H9 (cell line): ENCODE measurements at regions not wholly inside any gene's neighbourhood (a gene's known extent, or its start where the extent isn't known, plus 50 kb on each side); places are given as distances from the start of the nearest gene placed in this dataset.

ENCODE experiments used
- DNase-seq: peaks from one replicate; pipeline ENCODE4 v3.0.0-alpha.2; 2017
- H2AFZ ChIP-seq: one replicate; pipeline ENCODE4 v1.6.1; 2013; ENCODE audit warnings: mild to moderate bottlenecking, low read length, control low read depth, moderate library complexity
- H2AK5ac ChIP-seq: 2 replicates; pipeline ENCODE4 v1.6.1; 2013; ENCODE audit warnings: low read length, control low read depth, mixed read lengths; ENCODE audit not compliant: insufficient read length
- H2BK120ac ChIP-seq: one replicate; pipeline ENCODE4 v1.6.1; 2013; ENCODE audit warnings: low read depth, mild to moderate bottlenecking, low read length, control low read depth, inconsistent platforms; ENCODE audit not compliant: poor library complexity, severe bottlenecking
- H2BK12ac ChIP-seq: 2 replicates; pipeline ENCODE4 v1.6.1; 2013; ENCODE audit warnings: low read length, control low read depth, mixed read lengths, low read depth; ENCODE audit not compliant: insufficient read length
- H2BK15ac ChIP-seq: 2 replicates; pipeline ENCODE4 v1.6.1; 2013; ENCODE audit warnings: low read depth, low read length, control low read depth
- H2BK20ac ChIP-seq: one replicate; pipeline ENCODE4 v1.6.1; 2013; ENCODE audit warnings: low read depth, mild to moderate bottlenecking, low read length, control low read depth, inconsistent platforms; ENCODE audit not compliant: poor library complexity, severe bottlenecking
- H2BK5ac ChIP-seq: 2 replicates; pipeline ENCODE4 v1.6.1; 2013; ENCODE audit warnings: low read length, control low read depth, mixed read lengths; ENCODE audit not compliant: insufficient read length
- H3K14ac ChIP-seq: 2 replicates; pipeline ENCODE4 v1.6.1; 2013; ENCODE audit warnings: low read length, control low read depth; ENCODE audit not compliant: insufficient read depth
- H3K18ac ChIP-seq: 2 replicates; pipeline ENCODE4 v1.6.1; 2013; ENCODE audit warnings: low read depth, mild to moderate bottlenecking, mixed read lengths, low read length, control low read depth; ENCODE audit not compliant: insufficient read length
- H3K23ac ChIP-seq: 2 replicates; pipeline ENCODE4 v1.6.1; 2013; ENCODE audit warnings: low read length, control low read depth, mixed read lengths, low read depth; ENCODE audit not compliant: insufficient read length
- H3K23me2 ChIP-seq: 2 replicates; pipeline ENCODE4 v1.6.1; 2013; ENCODE audit warnings: low read depth, mild to moderate bottlenecking, mixed read lengths, low read length, control low read depth; ENCODE audit not compliant: insufficient read length, poor library complexity, severe bottlenecking
- H3K27ac ChIP-seq: 2 replicates; pipeline ENCODE4 v1.5.1; 2013; ENCODE audit warnings: low read length, control low read depth, mixed read lengths, low read depth; ENCODE audit not compliant: insufficient read length
- H3K27me3 ChIP-seq: 2 replicates; pipeline ENCODE4 v1.6.1; 2013; ENCODE audit warnings: low read length, control low read depth, inconsistent platforms; ENCODE audit not compliant: insufficient read depth
- H3K4ac ChIP-seq: 2 replicates; pipeline ENCODE4 v1.6.1; 2013; ENCODE audit warnings: low read depth, mild to moderate bottlenecking, control low read depth, inconsistent platforms, low read length, moderate library complexity
- H3K4me1 ChIP-seq: 2 replicates; pipeline ENCODE4 v1.6.1; 2013; ENCODE audit warnings: low read length, control low read depth, inconsistent platforms; ENCODE audit not compliant: insufficient read depth
- H3K4me2 ChIP-seq: 2 replicates; pipeline ENCODE4 v1.6.1; 2013; ENCODE audit warnings: low read length, control low read depth, mixed read lengths; ENCODE audit not compliant: insufficient read length, insufficient read depth
- H3K56ac ChIP-seq: 2 replicates; pipeline ENCODE4 v1.6.1; 2013; ENCODE audit warnings: low read depth, mild to moderate bottlenecking, mixed read lengths, low read length, control low read depth; ENCODE audit not compliant: insufficient read length
- H3K79me1 ChIP-seq: 2 replicates; pipeline ENCODE4 v1.6.1; 2013; ENCODE audit warnings: low read depth, mild to moderate bottlenecking, moderate library complexity, low read length, control low read depth, inconsistent platforms; ENCODE audit not compliant: insufficient read depth, poor library complexity, severe bottlenecking
- H3K79me2 ChIP-seq: 2 replicates; pipeline ENCODE4 v1.6.1; 2013; ENCODE audit warnings: low read length, control low read depth, inconsistent platforms; ENCODE audit not compliant: insufficient read depth
- H3K9ac ChIP-seq: 2 replicates; pipeline ENCODE4 v1.6.1; 2013; ENCODE audit warnings: low read length, control low read depth, mixed read lengths; ENCODE audit not compliant: insufficient read length; ENCODE audit errors: extremely low read depth
- H3K9me3 ChIP-seq: one replicate; pipeline ENCODE4 v1.6.1; 2013; ENCODE audit warnings: low read depth, low read length, inconsistent platforms; ENCODE audit not compliant: control insufficient read depth
- H3T11ph ChIP-seq: one replicate; pipeline ENCODE4 v1.6.1; 2013; ENCODE audit warnings: mild to moderate bottlenecking, low read length, control low read depth, inconsistent platforms
- H4K20me1 ChIP-seq: one replicate; pipeline ENCODE4 v1.6.1; 2013; ENCODE audit not compliant: control insufficient read depth, insufficient read length, insufficient read depth
- H4K5ac ChIP-seq: 2 replicates; pipeline ENCODE4 v1.6.1; 2013; ENCODE audit warnings: low read depth, mild to moderate bottlenecking, mixed read lengths, low read length, control low read depth; ENCODE audit not compliant: insufficient read length
- H4K8ac ChIP-seq: replicated peaks from 2 replicates; pipeline ENCODE4 v1.6.1; 2013; ENCODE audit warnings: low read length, control low read depth, mixed read lengths, low read depth; ENCODE audit not compliant: insufficient read length
- H4K91ac ChIP-seq: 2 replicates; pipeline ENCODE4 v1.6.1; 2013; ENCODE audit warnings: low read depth, mild to moderate bottlenecking, moderate library complexity, mixed read lengths, low read length, control low read depth; ENCODE audit not compliant: insufficient read length
- H3K27ac Mint-ChIP-seq, 3 experiments: 2 replicates in 2 of 3; 3 replicates in 1 of 3; pipeline ENCODE4 v1.8.0; 2020 to 2021; ENCODE audit warnings: mixed read lengths in 3 of 3, mild to moderate bottlenecking in 1 of 3, moderate library complexity in 1 of 3
- H3K27me3 Mint-ChIP-seq: 2 replicates; pipeline ENCODE4 v1.8.0; 2021; ENCODE audit warnings: low read depth, mild to moderate bottlenecking, moderate library complexity, mixed read lengths
- H3K36me3 Mint-ChIP-seq, 3 experiments: 2 replicates in 2 of 3; 3 replicates in 1 of 3; pipeline ENCODE4 v1.8.0; 2020 to 2021; ENCODE audit warnings: low read depth in 3 of 3, mixed read lengths in 3 of 3; ENCODE audit not compliant: insufficient read depth in 1 of 3
- H3K4me1 Mint-ChIP-seq, 2 experiments: 2 replicates each; pipeline ENCODE4 v1.8.0; 2020; ENCODE audit warnings: mixed read lengths in 2 of 2
- H3K4me3 Mint-ChIP-seq, 2 experiments: 2 replicates in 1 of 2; 3 replicates in 1 of 2; pipeline ENCODE4 v1.8.0; 2020 to 2021; ENCODE audit warnings: mild to moderate bottlenecking in 2 of 2, mixed read lengths in 2 of 2, moderate library complexity in 1 of 2
- H3K9me3 Mint-ChIP-seq, 2 experiments: 2 replicates in 1 of 2; 3 replicates in 1 of 2; pipeline ENCODE4 v1.8.0; 2020; ENCODE audit warnings: mild to moderate bottlenecking in 2 of 2, mixed read lengths in 2 of 2, moderate library complexity in 1 of 2
- WGBS: extraction: QIAGEN DNeasy Blood & Tissue Kit; methylation state at CpG from one replicate; pipeline ENCODE4 v1.1.7; 2013; ENCODE audit warnings: missing lambda C conversion rate, low lambda C conversion rate, mixed read lengths; ENCODE audit not compliant: insufficient read length; ENCODE audit errors: extremely low coverage; 5-methylcytosine and 5-hydroxymethylcytosine counted together
- TF ChIP-seq, protein P1 (sequence below): fragments of 200-600 bp; sonication (generic); conservative IDR thresholded peaks from 3 replicates; pipeline ENCODE4 v1.8.0; 2021; ENCODE audit warnings: antibody characterized with exemption, mild to moderate bottlenecking

DNA sequence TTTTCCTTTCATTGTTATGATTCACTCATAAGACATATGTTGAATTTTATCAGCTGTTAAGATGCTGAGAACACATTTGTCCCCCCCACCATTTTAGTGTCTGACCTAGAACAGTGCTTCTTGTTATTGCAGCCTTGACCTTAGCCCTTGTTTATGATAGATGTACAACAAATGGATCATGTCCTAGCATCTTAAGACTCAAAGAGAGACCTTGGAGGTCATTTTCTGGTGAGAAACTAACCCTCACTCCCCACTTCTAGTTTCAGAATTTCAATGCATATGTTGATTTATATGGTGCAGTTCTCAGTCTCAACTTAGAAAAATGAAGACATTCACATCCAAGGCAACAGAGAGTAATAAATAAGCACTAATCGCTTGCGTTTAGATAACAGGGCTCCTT, 391.2 kb downstream of the AEBP2 start:
- H3K4ac ChIP-seq, result no peak overlapping the region
- no peak overlapping the region for H3K18ac ChIP-seq
- no peak overlapping the region for H2BK20ac ChIP-seq
- H3K14ac ChIP-seq, result no peak overlapping the region
- H3K23me2 ChIP-seq, result no peaks in the 10 kb centered on the region
- TF ChIP-seq, protein P1, sequence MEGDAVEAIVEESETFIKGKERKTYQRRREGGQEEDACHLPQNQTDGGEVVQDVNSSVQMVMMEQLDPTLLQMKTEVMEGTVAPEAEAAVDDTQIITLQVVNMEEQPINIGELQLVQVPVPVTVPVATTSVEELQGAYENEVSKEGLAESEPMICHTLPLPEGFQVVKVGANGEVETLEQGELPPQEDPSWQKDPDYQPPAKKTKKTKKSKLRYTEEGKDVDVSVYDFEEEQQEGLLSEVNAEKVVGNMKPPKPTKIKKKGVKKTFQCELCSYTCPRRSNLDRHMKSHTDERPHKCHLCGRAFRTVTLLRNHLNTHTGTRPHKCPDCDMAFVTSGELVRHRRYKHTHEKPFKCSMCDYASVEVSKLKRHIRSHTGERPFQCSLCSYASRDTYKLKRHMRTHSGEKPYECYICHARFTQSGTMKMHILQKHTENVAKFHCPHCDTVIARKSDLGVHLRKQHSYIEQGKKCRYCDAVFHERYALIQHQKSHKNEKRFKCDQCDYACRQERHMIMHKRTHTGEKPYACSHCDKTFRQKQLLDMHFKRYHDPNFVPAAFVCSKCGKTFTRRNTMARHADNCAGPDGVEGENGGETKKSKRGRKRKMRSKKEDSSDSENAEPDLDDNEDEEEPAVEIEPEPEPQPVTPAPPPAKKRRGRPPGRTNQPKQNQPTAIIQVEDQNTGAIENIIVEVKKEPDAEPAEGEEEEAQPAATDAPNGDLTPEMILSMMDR, result no peak
- H3K23ac ChIP-seq, result no peak overlapping the region
- no peak overlapping the region for H2BK5ac ChIP-seq
- no peak overlapping the region for H3K56ac ChIP-seq
- no peak overlapping the region for H4K8ac ChIP-seq
- H2AFZ ChIP-seq, result no peak overlapping the region
- H3K9ac ChIP-seq, result no peak overlapping the region
- H3K79me2 ChIP-seq, result no peaks in the 10 kb centered on the region
- Mint-ChIP-seq H3K9me3 (no peaks in the 10 kb centered on the region; a peak in 3 of 5 replicates), H3K4me1 (peaks cover 2 to 5% of the 10 kb centered on the region in 2 experiments; a peak in 2 of 4 replicates), H3K27ac (no peak overlapping the region; a peak in 2 of 7 replicates), H3K27me3 (no peaks in the 10 kb centered on the region), H3K36me3 (no peaks in the 10 kb centered on the region), H3K4me3 (no peak overlapping the region)
- no peak overlapping the region for H2BK12ac ChIP-seq
- H3K79me1 ChIP-seq, result no peaks in the 10 kb centered on the region
- H3K27ac ChIP-seq, result no peak overlapping the region
- no peak for DNase-seq
- H3T11ph ChIP-seq, result no peak overlapping the region
- no peak overlapping the region for H2BK15ac ChIP-seq
- no peaks in the 10 kb centered on the region for H4K20me1 ChIP-seq
- H3K9me3 ChIP-seq, result no peaks in the 10 kb centered on the region
- H2AK5ac ChIP-seq, result no peak overlapping the region
- no peak overlapping the region for H4K5ac ChIP-seq
- H4K91ac ChIP-seq, result no peak overlapping the region
- no peak overlapping the region for H3K4me2 ChIP-seq
- H2BK120ac ChIP-seq, result no peak overlapping the region
- H3K27me3 ChIP-seq, result no peaks in the 10 kb centered on the region
- no peaks in the 10 kb centered on the region; the same call in 1 of the 2 replicates for H3K4me1 ChIP-seq
- no CpG with 5 or more reads among the region's 2 CpGs for WGBS
